LHCN-M2 (cell line): ENCODE measurements at regions not wholly inside any gene's neighbourhood (a gene's known extent, or its start where the extent isn't known, plus 50 kb on each side); places are given as distances from the start of the nearest gene placed in this dataset.

ENCODE experiments used
- DNase-seq: peaks from one replicate; pipeline ENCODE4 v3.0.0-alpha.2; 2012; ENCODE audit warnings: low read depth

GRCh38 chr10:105793071-105793470 lies 1152.0 kb downstream of the SORCS3 start:
- no peak for DNase-seq

- no peak for DNase-seq
Observed at GRCh38 chr10:105785721-105786120, 1144.6 kb downstream of the SORCS3 start.

DNA sequence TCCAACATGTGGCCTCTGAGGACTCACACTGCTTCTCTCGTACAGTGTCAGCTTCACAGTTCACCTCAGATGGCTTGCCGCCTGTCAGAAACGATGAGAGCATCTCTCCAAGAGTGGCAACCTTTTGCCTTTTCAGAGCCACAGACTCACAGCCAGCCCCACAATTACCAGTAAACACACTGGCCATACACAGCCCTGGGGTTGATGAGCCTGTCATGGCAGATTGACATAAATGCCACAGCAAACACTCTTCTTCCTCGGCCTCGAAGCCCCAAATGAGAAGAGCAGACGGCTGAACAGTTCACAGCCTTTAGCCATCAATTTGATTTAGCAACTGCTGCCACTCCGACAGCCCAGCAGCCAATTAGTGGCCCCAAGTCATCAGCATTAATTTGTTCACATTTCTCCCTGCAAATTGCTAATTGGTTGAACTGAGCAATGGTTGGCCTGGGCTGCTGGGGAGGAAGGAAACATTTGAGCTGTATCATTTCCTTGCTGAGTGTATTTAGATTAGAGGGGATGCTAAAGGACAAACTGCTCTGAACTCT lies 1142.9 kb downstream of the SORCS3 start:
- no peak for DNase-seq

DNA sequence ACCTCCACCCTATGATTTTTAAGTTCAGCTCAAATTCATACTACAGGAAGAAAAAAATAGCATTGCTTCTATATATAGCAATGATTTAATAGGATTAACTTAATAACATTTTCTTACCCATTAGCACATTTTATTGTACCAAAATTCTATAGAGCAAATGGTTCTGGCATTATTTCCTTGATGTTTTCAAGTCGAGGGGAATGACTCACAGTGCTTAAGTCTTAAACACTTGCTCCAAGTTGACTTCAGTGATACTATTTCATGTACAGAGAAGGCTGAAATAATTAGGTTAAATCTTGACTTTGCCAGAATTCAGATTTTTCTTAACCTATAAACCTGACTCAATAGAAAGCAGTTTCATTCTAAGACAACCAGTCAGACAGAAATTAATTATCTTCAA lies 1133.8 kb downstream of the SORCS3 start:
- no peak for DNase-seq

DNA sequence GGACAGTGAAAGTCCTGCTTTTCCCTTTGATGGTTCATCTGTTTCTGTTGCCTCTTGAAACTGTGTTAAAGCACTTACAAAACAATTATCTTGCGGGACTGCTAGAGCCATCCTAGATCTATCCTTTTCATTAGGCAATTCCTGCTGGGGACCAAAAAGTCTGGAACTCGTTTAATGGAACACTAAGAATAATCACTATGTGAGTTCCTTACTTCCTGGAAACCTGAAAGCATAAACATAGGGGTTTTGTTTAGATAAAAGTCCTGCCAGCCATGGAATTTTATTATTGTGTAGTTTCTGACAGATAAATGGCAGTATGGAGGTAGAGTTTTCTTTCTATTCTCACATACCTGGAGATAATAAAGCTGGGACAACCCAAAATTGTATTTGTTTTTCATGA lies 1133.3 kb downstream of the SORCS3 start:
- no peak for DNase-seq

DNA sequence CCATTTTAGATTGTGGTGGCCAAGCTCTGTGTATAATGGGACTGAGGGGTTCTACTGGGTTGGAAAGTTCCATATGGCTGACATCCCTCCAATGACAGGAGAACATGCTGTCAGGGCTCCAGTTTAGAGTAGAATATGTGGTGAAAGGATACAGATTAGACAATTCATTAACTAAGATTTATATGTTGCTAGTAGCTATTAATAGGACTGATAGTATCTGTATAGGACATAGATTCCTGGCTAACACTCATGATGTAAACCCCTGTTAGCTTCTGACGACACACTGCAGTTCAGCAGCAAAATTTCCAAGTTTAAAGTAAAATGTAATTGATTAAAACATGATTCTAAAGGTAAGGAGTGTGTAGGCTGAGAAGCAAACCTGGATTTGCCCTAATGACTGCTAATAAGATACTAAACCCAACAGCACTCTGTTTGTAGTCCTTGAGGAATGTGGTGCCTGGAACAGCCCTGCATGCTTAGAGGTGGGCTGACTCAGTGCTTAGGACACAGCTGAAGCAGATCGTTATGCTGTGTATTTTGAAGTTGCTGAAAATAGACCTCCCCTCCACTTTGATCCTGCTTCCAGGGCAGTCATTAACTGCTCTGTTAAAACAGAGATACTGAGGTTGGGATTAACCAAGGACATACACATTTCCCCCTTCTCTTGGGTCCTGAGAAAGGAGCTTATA lies 1129.6 kb downstream of the SORCS3 start:
- DNase-seq: no peak

GRCh38 chr10:105769248-105770184 lies 1128.4 kb downstream of the SORCS3 start:
- no peak for DNase-seq

GRCh38 chr10:105763611-105764010 lies 1122.5 kb downstream of the SORCS3 start:
- no peak for DNase-seq

- no peak for DNase-seq
Observed at GRCh38 chr10:105761576-105762260, 1120.6 kb downstream of the SORCS3 start.

- DNase-seq: no peak
Observed at GRCh38 chr10:105759669-105760068, 1118.6 kb downstream of the SORCS3 start.

DNA sequence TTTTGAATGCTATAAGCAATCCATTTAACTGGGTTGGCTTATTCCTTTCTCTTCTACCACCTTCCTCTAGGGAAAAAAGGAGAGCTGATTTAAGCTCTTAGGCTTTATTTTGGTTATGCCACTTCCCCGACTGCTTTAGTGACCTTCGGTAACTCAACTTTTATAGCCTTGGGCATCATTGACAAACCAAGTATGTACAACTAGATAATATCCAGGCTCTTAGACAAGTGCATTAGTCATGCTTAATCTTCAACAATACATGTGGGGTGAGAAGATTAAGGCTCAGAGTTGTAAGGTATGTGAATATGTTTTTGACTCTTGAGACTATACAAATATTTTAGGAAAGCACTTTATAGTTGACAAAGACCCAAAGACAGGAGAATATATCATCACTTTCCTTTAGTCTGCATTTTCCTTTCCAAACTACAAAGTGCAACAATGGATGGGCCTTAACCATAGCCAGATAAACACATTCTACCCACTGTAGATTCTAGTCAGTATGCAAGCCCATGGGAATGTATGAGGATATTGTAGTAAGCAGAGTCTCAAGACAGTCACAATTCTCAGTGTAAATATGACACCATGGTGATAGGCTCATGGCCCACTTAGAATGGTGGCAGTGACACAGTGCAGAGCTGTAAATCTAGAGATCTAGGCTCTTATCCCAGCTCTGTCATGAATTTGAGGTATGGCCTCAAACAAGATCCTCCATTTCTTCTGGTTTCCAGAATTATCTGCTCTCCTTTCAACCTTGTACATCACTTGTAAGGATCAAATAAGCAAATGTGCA lies 1117.3 kb downstream of the SORCS3 start:
- DNase-seq: no peak

DNA sequence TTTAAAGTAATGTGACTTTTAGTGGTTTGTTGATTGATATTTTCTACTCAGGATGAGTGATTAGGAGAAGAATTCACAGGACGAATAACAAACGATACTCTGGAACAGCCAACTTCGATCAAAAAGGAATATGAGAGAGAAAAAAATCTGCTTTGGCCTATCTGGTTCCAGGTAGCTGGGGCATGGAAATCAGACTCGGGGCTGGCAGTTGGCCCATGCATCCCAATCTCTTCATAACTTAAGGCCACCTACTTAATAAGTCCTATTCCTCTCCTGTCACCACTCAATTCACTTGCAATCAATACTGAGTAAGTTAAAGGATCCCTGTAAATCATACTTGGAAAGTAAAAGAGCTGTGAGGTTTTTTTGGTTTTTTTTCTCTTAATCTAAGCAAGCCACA lies 1116.2 kb downstream of the SORCS3 start:
- DNase-seq: no peak

- DNase-seq: no peak
Observed at GRCh38 chr10:105756386-105756785, 1115.3 kb downstream of the SORCS3 start.

GRCh38 chr10:105751688-105752087 lies 1110.6 kb downstream of the SORCS3 start:
- no peak for DNase-seq

- no peak for DNase-seq
Observed at GRCh38 chr10:105745596-105746148, 1104.6 kb downstream of the SORCS3 start.

- DNase-seq: no peak
Observed at GRCh38 chr10:105743343-105744056, 1102.4 kb downstream of the SORCS3 start.

- no peak for DNase-seq
Observed at GRCh38 chr10:105742923-105743322, 1101.8 kb downstream of the SORCS3 start.

DNA sequence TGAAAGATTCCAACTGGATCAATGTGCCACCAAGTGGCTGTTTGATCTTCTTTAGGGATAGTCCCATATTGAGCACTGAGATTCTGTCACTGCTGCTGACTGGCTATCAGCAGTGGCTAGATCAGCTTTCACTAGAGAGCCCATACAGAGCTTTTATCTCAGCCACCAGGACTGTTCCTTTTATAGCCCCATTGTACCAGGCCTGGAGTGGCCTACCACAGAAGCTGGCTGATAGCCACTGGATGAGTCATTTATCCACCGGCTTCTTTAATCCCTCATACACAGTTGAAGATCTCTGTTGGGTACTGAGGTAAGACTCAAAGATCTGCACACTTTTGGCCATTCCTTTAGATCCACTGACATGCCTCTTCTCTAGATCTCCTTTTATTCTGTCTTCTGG lies 1101.1 kb downstream of the SORCS3 start:
- DNase-seq: no peak

DNA sequence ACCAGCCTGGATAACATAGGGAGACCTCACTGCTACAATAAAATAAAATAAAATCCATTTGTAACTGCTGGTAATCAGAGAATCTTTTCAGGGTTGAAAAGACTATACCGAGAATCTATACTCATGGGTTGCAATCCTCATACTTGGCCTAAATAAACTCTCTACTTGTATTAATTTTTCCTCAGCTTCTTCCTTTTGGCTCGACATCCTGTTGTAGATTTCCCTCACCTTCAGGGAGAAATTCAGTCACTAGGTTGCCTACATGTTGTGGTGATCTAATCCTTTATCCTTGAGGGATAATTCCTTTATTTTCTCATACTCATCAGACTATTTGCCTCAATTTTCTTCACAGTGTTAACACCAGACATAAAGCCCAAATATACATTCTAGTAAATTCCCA lies 1093.4 kb downstream of the SORCS3 start:
- no peak for DNase-seq

DNA sequence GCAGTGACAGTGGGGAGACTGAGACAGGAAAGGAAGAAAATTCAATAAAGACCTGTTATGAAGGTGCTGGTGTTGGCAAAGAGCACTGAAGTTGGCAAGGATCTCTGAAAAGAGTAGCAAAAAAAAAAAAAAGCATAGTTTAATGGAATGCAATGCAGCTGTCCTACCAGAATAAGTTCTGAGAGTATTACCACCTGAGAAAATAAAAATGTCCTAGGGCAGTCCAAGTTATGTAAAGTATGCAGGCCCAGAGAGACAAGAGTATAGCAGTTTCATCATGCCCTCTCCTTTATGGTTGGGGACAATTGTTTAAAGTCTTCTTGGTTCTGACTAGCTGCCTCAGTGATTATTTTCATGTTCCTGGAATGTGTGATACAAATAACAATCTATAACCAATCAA lies 1092.8 kb downstream of the SORCS3 start:
- DNase-seq: no peak
